ENCODE measurements at regions not wholly inside any gene's neighbourhood (a gene's known extent, or its start where the extent isn't known, plus 50 kb on each side); places are given as distances from the start of the nearest gene placed in this dataset.

DNA sequence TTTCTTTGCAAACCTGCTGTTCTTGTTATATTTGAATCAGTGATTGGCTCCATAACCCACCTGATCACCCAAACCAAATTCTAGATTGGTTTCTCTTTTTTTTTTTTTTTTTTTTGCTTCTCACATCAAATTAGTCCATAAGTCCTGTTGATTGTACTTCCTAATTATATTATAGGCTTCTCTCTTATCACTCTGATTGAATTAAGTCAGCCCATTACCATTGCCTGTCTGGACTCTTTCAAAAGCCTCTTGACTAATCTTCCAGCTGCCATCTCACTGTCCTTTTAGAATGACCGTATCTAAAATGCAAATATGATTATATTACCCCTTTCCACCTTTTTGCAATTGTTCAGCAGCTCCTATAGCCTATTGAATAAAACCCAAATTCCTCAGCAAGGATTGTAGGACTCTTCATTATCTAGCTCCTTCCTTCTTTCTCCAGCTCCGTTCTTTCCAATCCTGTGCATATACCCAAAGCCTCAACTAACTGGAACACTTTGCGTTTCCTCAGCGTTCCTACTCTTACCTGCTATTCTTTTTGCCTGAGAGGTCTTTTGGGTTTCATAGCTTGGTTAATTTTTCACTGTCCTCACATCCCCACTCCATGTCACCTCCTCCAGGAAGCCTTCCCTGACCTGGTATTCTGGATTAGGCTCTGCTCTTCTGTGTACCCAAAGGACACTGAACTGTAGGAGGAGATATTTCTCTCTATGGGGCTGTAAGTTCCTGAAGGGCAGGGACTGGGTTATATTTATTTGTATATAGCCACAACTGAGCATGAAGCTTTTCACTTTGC lies 423.3 kb downstream of the TMEM135 start:
- no peak for DNase-seq (ENCODE audit: extremely low read depth, insufficient read length)
- H3K4me3 ChIP-seq (replicated peaks; ENCODE audit: low read depth, low read length), result no peak overlapping the region

DNA sequence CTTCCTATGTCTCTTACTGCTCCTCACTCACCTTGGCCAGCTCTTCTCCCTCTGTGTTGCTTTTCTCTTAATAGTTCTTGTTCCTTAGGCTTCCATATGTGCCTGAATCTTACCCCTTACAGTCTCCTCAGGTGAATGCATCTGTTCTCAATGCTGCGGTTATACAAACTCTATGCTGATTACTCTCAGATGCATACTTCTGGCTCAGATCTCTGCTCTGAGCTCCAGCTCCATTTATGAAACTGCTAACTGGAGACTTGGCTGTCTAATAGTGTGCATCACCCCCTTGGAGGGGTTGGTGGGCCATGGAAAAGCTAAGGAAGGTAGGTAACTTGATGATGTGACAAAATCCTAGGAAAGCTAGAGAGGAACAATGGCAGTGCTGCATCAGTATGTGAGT lies 422.5 kb downstream of the TMEM135 start:
- Histone ChIP-seq H3K27me3 (replicated peaks; ENCODE audit: control insufficient read depth, insufficient read depth, low read length) (no peaks in the 10 kb centered on the region), H3K4me3 (replicated peaks; ENCODE audit: low read depth, low read length) (no peak overlapping the region), H3K36me3 (ENCODE audit: control insufficient read depth, insufficient read depth, low read length) (no peaks in the 10 kb centered on the region)
- TF ChIP-seq, protein P1, sequence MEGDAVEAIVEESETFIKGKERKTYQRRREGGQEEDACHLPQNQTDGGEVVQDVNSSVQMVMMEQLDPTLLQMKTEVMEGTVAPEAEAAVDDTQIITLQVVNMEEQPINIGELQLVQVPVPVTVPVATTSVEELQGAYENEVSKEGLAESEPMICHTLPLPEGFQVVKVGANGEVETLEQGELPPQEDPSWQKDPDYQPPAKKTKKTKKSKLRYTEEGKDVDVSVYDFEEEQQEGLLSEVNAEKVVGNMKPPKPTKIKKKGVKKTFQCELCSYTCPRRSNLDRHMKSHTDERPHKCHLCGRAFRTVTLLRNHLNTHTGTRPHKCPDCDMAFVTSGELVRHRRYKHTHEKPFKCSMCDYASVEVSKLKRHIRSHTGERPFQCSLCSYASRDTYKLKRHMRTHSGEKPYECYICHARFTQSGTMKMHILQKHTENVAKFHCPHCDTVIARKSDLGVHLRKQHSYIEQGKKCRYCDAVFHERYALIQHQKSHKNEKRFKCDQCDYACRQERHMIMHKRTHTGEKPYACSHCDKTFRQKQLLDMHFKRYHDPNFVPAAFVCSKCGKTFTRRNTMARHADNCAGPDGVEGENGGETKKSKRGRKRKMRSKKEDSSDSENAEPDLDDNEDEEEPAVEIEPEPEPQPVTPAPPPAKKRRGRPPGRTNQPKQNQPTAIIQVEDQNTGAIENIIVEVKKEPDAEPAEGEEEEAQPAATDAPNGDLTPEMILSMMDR (IDR thresholded peaks at IDR 0.05; ENCODE audit: insufficient read depth, low read length, poor library complexity, severe bottlenecking), result no peak
- DNase-seq (ENCODE audit: extremely low read depth, insufficient read length), result no peak

More for the DNA sequence above, 423.3 kb downstream of the TMEM135 start:
- TF ChIP-seq, protein P1 (IDR thresholded peaks at IDR 0.05; ENCODE audit: insufficient read depth, low read length, poor library complexity, severe bottlenecking), result no peak
- Histone ChIP-seq H3K36me3 (ENCODE audit: control insufficient read depth, insufficient read depth, low read length) (no peaks in the 10 kb centered on the region), H3K27me3 (replicated peaks; ENCODE audit: control insufficient read depth, insufficient read depth, low read length) (no peaks in the 10 kb centered on the region)

DNA sequence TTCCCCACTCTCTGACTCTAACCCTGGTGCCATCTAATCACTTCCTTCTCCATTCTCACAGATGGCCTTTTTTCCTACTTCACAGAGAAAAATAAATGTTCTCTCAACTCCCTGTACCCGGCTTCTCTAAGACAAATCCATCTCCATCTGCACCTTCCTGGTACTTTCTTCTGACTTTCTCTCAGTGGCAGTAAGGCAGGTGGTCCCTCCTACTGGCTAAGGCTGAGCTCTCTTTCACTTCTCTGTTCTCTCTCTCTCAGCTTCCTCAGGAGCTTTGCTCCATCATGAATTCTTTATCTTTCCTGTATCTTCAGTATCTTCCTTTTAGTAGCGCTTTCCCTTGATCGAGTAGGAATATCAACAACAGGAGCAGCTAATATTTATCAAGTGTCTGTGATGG lies 421.6 kb downstream of the TMEM135 start:
- Histone ChIP-seq H3K36me3 (ENCODE audit: control insufficient read depth, insufficient read depth, low read length) (no peaks in the 10 kb centered on the region), H3K27me3 (replicated peaks; ENCODE audit: control insufficient read depth, insufficient read depth, low read length) (no peaks in the 10 kb centered on the region), H3K4me3 (replicated peaks; ENCODE audit: low read depth, low read length) (no peak overlapping the region)
- no peak for DNase-seq (ENCODE audit: extremely low read depth, insufficient read length)
- TF ChIP-seq, protein P1 (IDR thresholded peaks at IDR 0.05; ENCODE audit: insufficient read depth, low read length, poor library complexity, severe bottlenecking), result no peak

DNA sequence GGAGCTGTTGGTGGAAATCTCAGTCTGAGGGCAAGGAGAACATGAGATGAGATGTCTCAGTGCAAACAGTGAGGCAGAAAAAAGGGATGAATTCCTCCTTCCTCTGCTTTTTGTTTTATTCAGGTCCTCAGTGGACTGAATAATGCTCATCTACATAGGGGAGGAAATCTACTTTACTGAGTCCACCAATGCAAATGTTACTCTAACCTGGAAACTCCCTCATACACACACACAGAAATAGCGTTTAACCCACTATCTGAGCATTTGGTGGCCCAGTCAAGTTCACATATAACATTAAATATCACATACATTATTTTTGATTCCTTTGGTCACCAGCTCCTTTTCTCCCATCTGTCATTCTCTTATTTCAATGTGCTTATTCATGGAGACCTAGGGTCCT lies 418.8 kb downstream of the TMEM135 start:
- TF ChIP-seq, protein P1 (IDR thresholded peaks at IDR 0.05; ENCODE audit: insufficient read depth, low read length, poor library complexity, severe bottlenecking), result no peak
- H3K27me3 ChIP-seq (replicated peaks; ENCODE audit: control insufficient read depth, insufficient read depth, low read length), result no peaks in the 10 kb centered on the region
- H3K36me3 ChIP-seq (ENCODE audit: control insufficient read depth, insufficient read depth, low read length), result no peaks in the 10 kb centered on the region
- no peak overlapping the region for H3K4me3 ChIP-seq (replicated peaks; ENCODE audit: low read depth, low read length)
- DNase-seq (ENCODE audit: extremely low read depth, insufficient read length), result peak; percentile 4

DNA sequence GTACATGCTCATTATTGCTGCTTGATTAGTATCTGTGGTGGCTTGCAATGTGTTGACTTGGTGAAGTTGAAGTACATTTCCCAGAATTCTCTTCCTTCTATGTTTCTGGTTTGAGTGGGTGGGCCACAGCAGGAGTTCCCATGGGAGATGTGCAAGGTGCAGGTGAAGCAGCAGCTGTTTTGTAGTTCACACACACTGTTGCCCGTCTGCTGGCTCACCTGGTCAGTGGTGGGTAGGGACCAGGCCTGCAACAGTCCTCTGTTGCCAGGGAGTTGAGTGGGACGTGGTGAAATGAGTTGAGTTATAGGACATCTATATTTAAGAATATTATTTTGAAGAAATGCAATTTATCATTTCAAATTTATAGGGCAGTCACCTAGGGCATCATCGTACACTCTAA lies 417.4 kb downstream of the TMEM135 start:
- H3K36me3 ChIP-seq (ENCODE audit: control insufficient read depth, insufficient read depth, low read length), result no peaks in the 10 kb centered on the region
- no peaks in the 10 kb centered on the region for H3K27me3 ChIP-seq (replicated peaks; ENCODE audit: control insufficient read depth, insufficient read depth, low read length)
- no peak overlapping the region for H3K4me3 ChIP-seq (replicated peaks; ENCODE audit: low read depth, low read length)
- TF ChIP-seq, protein P1 (IDR thresholded peaks at IDR 0.05; ENCODE audit: insufficient read depth, low read length, poor library complexity, severe bottlenecking), result no peak
- no peak for DNase-seq (ENCODE audit: extremely low read depth, insufficient read length)
